A549 (cell line): ENCODE measurements at regions not wholly inside any gene's neighbourhood (a gene's known extent, or its start where the extent isn't known, plus 50 kb on each side); places are given as distances from the start of the nearest gene placed in this dataset.

Experiments
- CHD2 ChIP-seq: fragments of 150-350 bp; IDR thresholded peaks from 2 replicates; pipeline ENCODE4 v1.6.1; 2014; ENCODE audit warnings: low read length; ENCODE audit not compliant: partially characterized antibody
- CHD4 ChIP-seq: fragments of 200-600 bp; sonication (generic); IDR thresholded peaks from 2 replicates; pipeline ENCODE4 v1.6.1; 2016; ENCODE audit warnings: antibody characterized with exemption, mild to moderate bottlenecking, borderline replicate concordance
- EP300 ChIP-seq, 2 experiments: fragments of >200 bp; sonication (Bioruptor Twin); formaldehyde crosslinking; IDR thresholded peaks; 2 replicates in 1 of 2; 3 replicates in 1 of 2; pipeline ENCODE4 v1.6.1; 2016 to 2017
- FOSB ChIP-seq: fragments of 250-450 bp; sonication (Bioruptor Pico); IDR thresholded peaks from 2 replicates; pipeline ENCODE4 v1.5.0; 2020; ENCODE audit warnings: mild to moderate bottlenecking, moderate library complexity
- FOSL2 ChIP-seq, 2 experiments: fragments of 450-650 bp in 1 of 2; fragments of >200 bp in 1 of 2; sonication (Bioruptor Twin) in 1 of 2; formaldehyde crosslinking; IDR thresholded peaks; 2 replicates each; pipeline versions ENCODE4 v1.5.0 to v1.6.1; 2016 to 2020; ENCODE audit warnings: mild to moderate bottlenecking in 1 of 2, moderate library complexity in 1 of 2
- JUN ChIP-seq, 2 experiments: fragments of >200 bp; sonication (Bioruptor Twin); formaldehyde crosslinking; IDR thresholded peaks; 2 replicates in 1 of 2; 3 replicates in 1 of 2; pipeline ENCODE4 v1.6.1; 2016 to 2017
- MAZ ChIP-seq: fragments of 150-350 bp; IDR thresholded peaks from 2 replicates; pipeline ENCODE4 v1.6.1; 2014; ENCODE audit warnings: antibody characterized with exemption, low read depth, low read length, borderline replicate concordance
- POLR2A ChIP-seq: IDR thresholded peaks from 2 replicates; pipeline ENCODE4 v1.6.1; 2012; ENCODE audit warnings: mild to moderate bottlenecking, low read length
- POLR2AphosphoS2 ChIP-seq: conservative IDR thresholded peaks from 2 replicates; pipeline ENCODE4 v1.6.1; 2012; ENCODE audit warnings: low read length, improper control_type of control experiment, inconsistent platforms
- TF ChIP-seq, protein P1 (sequence below): fragments of >200 bp; sonication (Bioruptor Twin); formaldehyde crosslinking; IDR thresholded peaks from 3 replicates; pipeline ENCODE4 v1.5.1; 2016
- TF ChIP-seq, protein P2 (sequence below): IDR thresholded peaks from 2 replicates; pipeline ENCODE4 v1.6.1; 2012; ENCODE audit warnings: low read depth, borderline replicate concordance

DNA sequence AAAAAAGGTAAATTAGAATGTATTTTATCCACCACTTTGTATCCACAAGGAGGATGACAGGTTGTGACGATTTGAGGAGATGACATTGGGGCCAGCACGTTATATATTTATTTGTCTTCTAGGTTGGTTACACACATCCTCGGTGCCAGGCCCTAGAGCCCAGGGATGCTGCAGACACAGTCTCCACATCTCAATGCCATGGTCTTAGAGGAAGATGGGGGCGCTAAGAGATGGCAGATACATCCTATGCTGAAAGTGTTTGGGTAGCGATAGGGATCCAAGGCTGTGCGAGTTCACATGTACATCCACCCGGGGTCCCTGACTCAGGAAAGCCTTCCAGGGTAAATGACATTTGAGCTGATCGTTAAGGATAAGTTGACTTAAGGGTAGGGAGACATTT is 193.1 kb upstream of the GSC start:
- TF ChIP-seq, protein P1, sequence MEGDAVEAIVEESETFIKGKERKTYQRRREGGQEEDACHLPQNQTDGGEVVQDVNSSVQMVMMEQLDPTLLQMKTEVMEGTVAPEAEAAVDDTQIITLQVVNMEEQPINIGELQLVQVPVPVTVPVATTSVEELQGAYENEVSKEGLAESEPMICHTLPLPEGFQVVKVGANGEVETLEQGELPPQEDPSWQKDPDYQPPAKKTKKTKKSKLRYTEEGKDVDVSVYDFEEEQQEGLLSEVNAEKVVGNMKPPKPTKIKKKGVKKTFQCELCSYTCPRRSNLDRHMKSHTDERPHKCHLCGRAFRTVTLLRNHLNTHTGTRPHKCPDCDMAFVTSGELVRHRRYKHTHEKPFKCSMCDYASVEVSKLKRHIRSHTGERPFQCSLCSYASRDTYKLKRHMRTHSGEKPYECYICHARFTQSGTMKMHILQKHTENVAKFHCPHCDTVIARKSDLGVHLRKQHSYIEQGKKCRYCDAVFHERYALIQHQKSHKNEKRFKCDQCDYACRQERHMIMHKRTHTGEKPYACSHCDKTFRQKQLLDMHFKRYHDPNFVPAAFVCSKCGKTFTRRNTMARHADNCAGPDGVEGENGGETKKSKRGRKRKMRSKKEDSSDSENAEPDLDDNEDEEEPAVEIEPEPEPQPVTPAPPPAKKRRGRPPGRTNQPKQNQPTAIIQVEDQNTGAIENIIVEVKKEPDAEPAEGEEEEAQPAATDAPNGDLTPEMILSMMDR = no peak
- TF ChIP-seq, protein P2, sequence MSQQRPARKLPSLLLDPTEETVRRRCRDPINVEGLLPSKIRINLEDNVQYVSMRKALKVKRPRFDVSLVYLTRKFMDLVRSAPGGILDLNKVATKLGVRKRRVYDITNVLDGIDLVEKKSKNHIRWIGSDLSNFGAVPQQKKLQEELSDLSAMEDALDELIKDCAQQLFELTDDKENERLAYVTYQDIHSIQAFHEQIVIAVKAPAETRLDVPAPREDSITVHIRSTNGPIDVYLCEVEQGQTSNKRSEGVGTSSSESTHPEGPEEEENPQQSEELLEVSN = no peak
- TF ChIP-seq CHD2 (no peak), POLR2AphosphoS2 (no peak), EP300 (IDR thresholded peaks at IDR 0.05) (no peak), FOSB (CRISPR knock-in tag) (no peak), JUN (IDR thresholded peaks at IDR 0.05) (no peak), POLR2A (no peak), CHD4 (no peak), MAZ (no peak), FOSL2 (IDR thresholded peaks at IDR 0.05) (no peak), FOSL2 (CRISPR knock-in tag; IDR thresholded peaks at IDR 0.05) (no peak)
